Small intestine (tissue), 7 donors: ENCODE measurements at regions not wholly inside any gene's neighbourhood (a gene's known extent, or its start where the extent isn't known, plus 50 kb on each side); places are given as distances from the start of the nearest gene placed in this dataset.
"Not testable (repeated sequence)": the region's sequence is repeated elsewhere in the genome, so short reads cannot be mapped to it uniquely, and the experiment has no call there.

Experiments used
- DNase-seq, 2 donors: peaks; one replicate each; pipeline versions ENCODE4 v3.0.0 to v3.0.0-alpha.2; 2013
- FAIRE-seq: peaks from 2 replicates; lab custom pipeline; 2012; peaks lifted over from hg19 to GRCh38; lab: Jason Lieb, UNC
- H3K27ac ChIP-seq, 3 donors: one replicate each; pipeline ENCODE4 v1.5.1; 2013; ENCODE audit warnings: low read length in 2 of 3, mild to moderate bottlenecking in 2 of 3, control low read depth in 1 of 3, inconsistent platforms in 1 of 3, low read depth in 1 of 3, moderate library complexity in 1 of 3
- H3K27me3 ChIP-seq, 3 donors: one replicate each; pipeline ENCODE4 v1.6.1; 2013; ENCODE audit warnings: low read length in 3 of 3, inconsistent platforms in 1 of 3; ENCODE audit not compliant: control insufficient read depth in 3 of 3, insufficient read depth in 3 of 3
- H3K36me3 ChIP-seq, 3 donors: one replicate each; pipeline ENCODE4 v1.6.1; 2013; ENCODE audit warnings: low read length in 3 of 3, inconsistent platforms in 1 of 3, low read depth in 1 of 3, mild to moderate bottlenecking in 1 of 3, moderate library complexity in 1 of 3; ENCODE audit not compliant: control insufficient read depth in 3 of 3, insufficient read depth in 2 of 3
- H3K4me1 ChIP-seq, 3 donors: one replicate each; pipeline ENCODE4 v1.6.1; 2013; ENCODE audit warnings: low read length in 2 of 3, inconsistent platforms in 1 of 3, low read depth in 1 of 3, mild to moderate bottlenecking in 1 of 3, moderate library complexity in 1 of 3; ENCODE audit not compliant: control insufficient read depth in 3 of 3, insufficient read depth in 2 of 3
- H3K4me3 ChIP-seq, 3 donors: one replicate each; pipeline ENCODE4 v1.5.1; 2013; ENCODE audit warnings: low read length in 3 of 3, control low read depth in 1 of 3, inconsistent platforms in 1 of 3, low read depth in 1 of 3, mild to moderate bottlenecking in 1 of 3, moderate library complexity in 1 of 3
- H3K9me3 ChIP-seq, 2 donors: one replicate each; pipeline ENCODE4 v1.6.1; 2013; ENCODE audit warnings: low read depth in 1 of 2, low read length in 1 of 2; ENCODE audit not compliant: control insufficient read depth in 2 of 2, insufficient read depth in 1 of 2
- WGBS, 3 donors: extraction: QIAGEN DNeasy Blood & Tissue Kit; methylation state at CpG; one replicate each; pipeline ENCODE4 v1.1.7; 2013; 5-methylcytosine and 5-hydroxymethylcytosine counted together
- donor health status: healthy with polysubstance abuse.
- donor health status: control.
- donor health status: control.
- donor health status: Bipolar disorder and iron deficiency.
- donor health status: healthy.

GRCh38 chr9:108031221-108031620 lies 541.7 kb upstream of the KLF4 start:
- not testable (repeated sequence) for H3K4me3 ChIP-seq, H3K9me3 ChIP-seq, FAIRE-seq, H3K27ac ChIP-seq, DNase-seq, H3K4me1 ChIP-seq, H3K36me3 ChIP-seq, H3K27me3 ChIP-seq
- 92 to 94% (median 92%) methylated on average over 11 of the region's 11 CpGs for WGBS, 3 donors

GRCh38 chr9:108026718-108027117 lies 537.1 kb upstream of the KLF4 start:
- not testable (repeated sequence) for H3K9me3 ChIP-seq, H3K27me3 ChIP-seq, FAIRE-seq, H3K36me3 ChIP-seq, H3K4me1 ChIP-seq, H3K4me3 ChIP-seq, DNase-seq, H3K27ac ChIP-seq
- 94 to 100% (median 98%) methylated on average over 4 of the region's 4 CpGs for WGBS, 3 donors

- Histone ChIP-seq H3K4me1 (no peaks in the 10 kb centered on the region), H3K36me3 (no peaks in the 10 kb centered on the region), H3K9me3 (no peaks in the 10 kb centered on the region), H3K27me3 (no peaks in the 10 kb centered on the region), H3K27ac (no peak overlapping the region), H3K4me3 (no peak overlapping the region)
- DNase-seq (no peak), FAIRE-seq (no peak)
Measured at GRCh38 chr9:108024604-108025003, 535.0 kb upstream of the KLF4 start.

GRCh38 chr9:108022246-108022935 lies 532.8 kb upstream of the KLF4 start:
- WGBS, 3 donors, result 74 to 92% (median 83%) methylated on average over 4 of the region's 4 CpGs
- H3K4me1 ChIP-seq, result no peaks in the 10 kb centered on the region
- H3K27ac ChIP-seq, result no peak overlapping the region
- H3K36me3 ChIP-seq, result no peaks in the 10 kb centered on the region
- FAIRE-seq, result no peak
- H3K4me3 ChIP-seq, result no peak overlapping the region
- no peak for DNase-seq
- H3K27me3 ChIP-seq, result no peaks in the 10 kb centered on the region
- no peaks in the 10 kb centered on the region for H3K9me3 ChIP-seq

DNA sequence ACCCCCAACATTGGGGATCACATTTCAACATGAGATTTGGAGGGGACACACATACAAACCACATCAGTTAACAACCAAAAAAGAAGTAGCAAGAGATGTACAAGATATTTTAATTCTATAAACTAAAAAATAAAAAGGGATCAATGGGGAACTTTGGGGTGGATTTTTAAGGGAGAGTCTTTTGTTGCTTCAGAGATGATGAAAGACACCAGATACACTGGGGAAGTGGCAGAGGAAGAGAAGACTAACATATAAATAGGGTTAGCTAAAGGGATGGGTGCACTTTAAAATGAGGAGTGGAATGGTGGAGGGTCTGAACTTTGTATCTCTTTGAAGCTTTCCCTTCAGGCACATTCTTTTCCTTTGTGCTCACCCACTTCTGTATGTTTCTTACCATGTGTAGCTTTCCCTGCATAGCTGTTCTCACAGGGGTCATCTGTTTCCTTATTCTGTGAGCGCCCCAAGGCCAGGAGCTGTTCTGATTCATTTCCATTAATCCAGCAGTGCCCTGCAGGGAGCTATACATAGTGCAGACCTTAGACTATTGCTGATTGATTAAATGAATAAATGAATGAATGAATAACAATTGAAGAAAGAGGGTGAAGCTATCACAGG lies 531.6 kb upstream of the KLF4 start:
- no peak overlapping the region for H3K27ac ChIP-seq
- 88 to 100% (median 93%) methylated on average over 1 of the region's 1 CpG for WGBS, 3 donors
- H3K9me3 ChIP-seq, result no peaks in the 10 kb centered on the region
- H3K4me1 ChIP-seq, result no peaks in the 10 kb centered on the region
- no peak overlapping the region for H3K4me3 ChIP-seq
- H3K27me3 ChIP-seq, result no peaks in the 10 kb centered on the region
- no peaks in the 10 kb centered on the region for H3K36me3 ChIP-seq
- DNase-seq (no peak), FAIRE-seq (no peak)

- no peaks in the 10 kb centered on the region for H3K27me3 ChIP-seq
Measured at GRCh38 chr9:108019821-108020220, 530.3 kb upstream of the KLF4 start.

GRCh38 chr9:108017671-108018070 lies 528.1 kb upstream of the KLF4 start:
- FAIRE-seq (no peak), DNase-seq (no peak)
- no peak overlapping the region for H3K27ac ChIP-seq
- 90 to 97% (median 90%) methylated on average over 7 of the region's 7 CpGs for WGBS, 3 donors
- H3K9me3 ChIP-seq, result no peaks in the 10 kb centered on the region
- H3K4me3 ChIP-seq, result no peak overlapping the region
- no peaks in the 10 kb centered on the region for H3K27me3 ChIP-seq
- H3K36me3 ChIP-seq, result no peaks in the 10 kb centered on the region
- H3K4me1 ChIP-seq, result no peaks in the 10 kb centered on the region

More at GRCh38 chr9:108019821-108020220, 530.3 kb upstream of the KLF4 start:
- no peak for FAIRE-seq
- no peak overlapping the region for H3K27ac ChIP-seq
- H3K4me1 ChIP-seq, result no peaks in the 10 kb centered on the region
- DNase-seq, result no peak
- H3K4me3 ChIP-seq, result no peak overlapping the region
- no peaks in the 10 kb centered on the region for H3K9me3 ChIP-seq
- no peaks in the 10 kb centered on the region for H3K36me3 ChIP-seq

- DNase-seq (no peak), FAIRE-seq (no peak)
- Histone ChIP-seq H3K4me1 (no peaks in the 10 kb centered on the region), H3K27me3 (no peaks in the 10 kb centered on the region), H3K4me3 (no peak overlapping the region), H3K27ac (no peak overlapping the region), H3K9me3 (no peaks in the 10 kb centered on the region), H3K36me3 (no peaks in the 10 kb centered on the region)
- WGBS, 3 donors, result 74 to 87% (median 76%) methylated on average over 3 of the region's 3 CpGs
Measured at GRCh38 chr9:108016446-108016845, 526.9 kb upstream of the KLF4 start.

GRCh38 chr9:108015690-108016089 lies 526.1 kb upstream of the KLF4 start:
- FAIRE-seq (no peak), DNase-seq (no peak)
- Histone ChIP-seq H3K27ac (no peak overlapping the region), H3K36me3 (no peaks in the 10 kb centered on the region), H3K4me1 (no peaks in the 10 kb centered on the region), H3K27me3 (no peaks in the 10 kb centered on the region), H3K4me3 (no peak overlapping the region), H3K9me3 (no peaks in the 10 kb centered on the region)
- WGBS, 3 donors, result 83 to 90% (median 86%) methylated on average over 5 of the region's 5 CpGs
